ENCODE measurements at regions not wholly inside any gene's neighbourhood (a gene's known extent, or its start where the extent isn't known, plus 50 kb on each side); places are given as distances from the start of the nearest gene placed in this dataset.

GRCh38 chr6:144395826-144396225 is 110.7 kb downstream of the UTRN start:
- Histone ChIP-seq H3K4me3 (no peak overlapping the region), H3K4me1 (ENCODE audit: control insufficient read depth in 1 of 2, low read depth in 2 of 2) (peaks cover 6 to 9% of the 10 kb centered on the region in 2 donors), H3K9me3 (no peaks in the 10 kb centered on the region), H3K36me3 (no peaks in the 10 kb centered on the region), H3K27ac (no peak overlapping the region), H3K27me3 (replicated peaks; ENCODE audit: insufficient read depth) (no peaks in the 10 kb centered on the region)
- ATAC-seq (ENCODE audit: insufficient number of reproducible peaks, low FRiP score, low read depth): no peak
- no peak for TF ChIP-seq CTCF (IDR thresholded peaks at IDR 0.05)
- DNase-seq (ENCODE audit: low spot score): no peak

- no peaks in the 10 kb centered on the region for H3K27me3 ChIP-seq (replicated peaks; ENCODE audit: insufficient read depth)
- peaks cover 5 to 6% of the 10 kb centered on the region in 2 donors for H3K4me1 ChIP-seq (ENCODE audit: control insufficient read depth in 1 of 2, low read depth in 2 of 2)
- H3K36me3 ChIP-seq: no peaks in the 10 kb centered on the region
- H3K27ac ChIP-seq: no peak overlapping the region
- DNase-seq (ENCODE audit: low spot score) (no peak), ATAC-seq (ENCODE audit: insufficient number of reproducible peaks, low FRiP score, low read depth) (no peak)
- TF ChIP-seq CTCF (IDR thresholded peaks at IDR 0.05): no peak
- no peak overlapping the region for H3K4me3 ChIP-seq
- H3K9me3 ChIP-seq: no peaks in the 10 kb centered on the region
Measured at GRCh38 chr6:144397141-144397540, 112.0 kb downstream of the UTRN start.

- H3K4me1 ChIP-seq (ENCODE audit: control insufficient read depth in 1 of 2, low read depth in 2 of 2): peaks cover 1 to 6% of the 10 kb centered on the region in 2 donors
- no peaks in the 10 kb centered on the region for H3K27me3 ChIP-seq (replicated peaks; ENCODE audit: insufficient read depth)
- H3K36me3 ChIP-seq: no peaks in the 10 kb centered on the region
- DNase-seq (ENCODE audit: low spot score) (no peak), ATAC-seq (ENCODE audit: insufficient number of reproducible peaks, low FRiP score, low read depth) (no peak)
- no peak overlapping the region for H3K4me3 ChIP-seq
- H3K9me3 ChIP-seq: no peaks in the 10 kb centered on the region
- no peak overlapping the region for H3K27ac ChIP-seq
- no peak for TF ChIP-seq CTCF (IDR thresholded peaks at IDR 0.05)
Measured at GRCh38 chr6:144400321-144400720, 115.2 kb downstream of the UTRN start.

- Histone ChIP-seq H3K9me3 (no peaks in the 10 kb centered on the region), H3K4me1 (ENCODE audit: control insufficient read depth in 1 of 2, low read depth in 2 of 2) (no peaks in the 10 kb centered on the region), H3K4me3 (no peak overlapping the region), H3K36me3 (no peaks in the 10 kb centered on the region), H3K27ac (no peak overlapping the region), H3K27me3 (replicated peaks; ENCODE audit: insufficient read depth) (no peaks in the 10 kb centered on the region)
- no peak for ATAC-seq (ENCODE audit: insufficient number of reproducible peaks, low FRiP score, low read depth)
- no peak for DNase-seq (ENCODE audit: low spot score)
- TF ChIP-seq CTCF (IDR thresholded peaks at IDR 0.05): no peak
Measured at GRCh38 chr6:144401736-144402733, 116.9 kb downstream of the UTRN start.

GRCh38 chr6:144402750-144403149 is 117.6 kb downstream of the UTRN start:
- Histone ChIP-seq H3K9me3 (no peaks in the 10 kb centered on the region), H3K36me3 (no peaks in the 10 kb centered on the region), H3K4me3 (no peak overlapping the region), H3K27me3 (replicated peaks; ENCODE audit: insufficient read depth) (no peaks in the 10 kb centered on the region), H3K4me1 (ENCODE audit: control insufficient read depth in 1 of 2, low read depth in 2 of 2) (peaks cover under 1 to 2% of the 10 kb centered on the region in 2 donors), H3K27ac (no peak overlapping the region)
- no peak for TF ChIP-seq CTCF (IDR thresholded peaks at IDR 0.05)
- ATAC-seq (ENCODE audit: insufficient number of reproducible peaks, low FRiP score, low read depth) (no peak), DNase-seq (ENCODE audit: low spot score) (no peak)
